ENCODE measurements at regions not wholly inside any gene's neighbourhood (a gene's known extent, or its start where the extent isn't known, plus 50 kb on each side); places are given as distances from the start of the nearest gene placed in this dataset.

- no peak for ATAC-seq
- DNase-seq (ENCODE audit: low spot score) = no peak
Observed at GRCh38 chr10:33569702-33570101, 235.2 kb upstream of the NRP1 start.

GRCh38 chr10:33566426-33566825, 232.0 kb upstream of the NRP1 start:
- DNase-seq (ENCODE audit: low spot score) (no peak), ATAC-seq (peak; percentile 25)

- ATAC-seq (no peak), DNase-seq (ENCODE audit: low spot score) (no peak)
Observed at GRCh38 chr10:33566001-33566400, 231.5 kb upstream of the NRP1 start.

- ATAC-seq (no peak), DNase-seq (ENCODE audit: low spot score) (no peak)
Observed at GRCh38 chr10:33565231-33565630, 230.8 kb upstream of the NRP1 start.

- DNase-seq (ENCODE audit: low spot score) (no peak), ATAC-seq (no peak)
Observed at GRCh38 chr10:33559105-33559504, 224.6 kb upstream of the NRP1 start.

GRCh38 chr10:33557313-33557712, 222.8 kb upstream of the NRP1 start:
- ATAC-seq = no peak

GRCh38 chr10:33556620-33557019, 222.2 kb upstream of the NRP1 start:
- ATAC-seq (no peak), DNase-seq (ENCODE audit: low spot score) (no peak)

More at GRCh38 chr10:33557313-33557712, 222.8 kb upstream of the NRP1 start:
- no peak for DNase-seq (ENCODE audit: low spot score)

- no peak for DNase-seq (ENCODE audit: low spot score)
- no peak for ATAC-seq
Observed at GRCh38 chr10:33556103-33556502, 221.6 kb upstream of the NRP1 start.

- ATAC-seq (no peak), DNase-seq (ENCODE audit: low spot score) (no peak)
Observed at GRCh38 chr10:33553748-33554571, 219.5 kb upstream of the NRP1 start.

- no peak for ATAC-seq
Observed at GRCh38 chr10:33552290-33552689, 217.8 kb upstream of the NRP1 start.

GRCh38 chr10:33550811-33551210, 216.3 kb upstream of the NRP1 start:
- DNase-seq (ENCODE audit: low spot score) = no peak
- no peak for ATAC-seq

More at GRCh38 chr10:33552290-33552689, 217.8 kb upstream of the NRP1 start:
- no peak for DNase-seq (ENCODE audit: low spot score)

- ATAC-seq = no peak
Observed at GRCh38 chr10:33547976-33548375, 213.5 kb upstream of the NRP1 start.

GRCh38 chr10:33546031-33546430, 211.6 kb upstream of the NRP1 start:
- ATAC-seq = no peak
- DNase-seq (ENCODE audit: low spot score) = no peak

More at GRCh38 chr10:33547976-33548375, 213.5 kb upstream of the NRP1 start:
- no peak for DNase-seq (ENCODE audit: low spot score)

- ATAC-seq (no peak), DNase-seq (ENCODE audit: low spot score) (no peak)
Observed at GRCh38 chr10:33542752-33543505, 208.5 kb upstream of the NRP1 start.

GRCh38 chr10:33539116-33539515, 204.6 kb upstream of the NRP1 start:
- ATAC-seq = no peak
- DNase-seq (ENCODE audit: low spot score) = no peak

- ATAC-seq (no peak), DNase-seq (ENCODE audit: low spot score) (no peak)
Observed at GRCh38 chr10:33537066-33537465, 202.6 kb upstream of the NRP1 start.

- no peak for DNase-seq (ENCODE audit: low spot score)
- ATAC-seq = no peak
Observed at GRCh38 chr10:33536508-33536907, 202.0 kb upstream of the NRP1 start.

- no peak for ATAC-seq
- DNase-seq (ENCODE audit: low spot score) = no peak
Observed at GRCh38 chr10:33535866-33536265, 201.4 kb upstream of the NRP1 start.

- ATAC-seq = no peak
- DNase-seq (ENCODE audit: low spot score) = no peak
Observed at GRCh38 chr10:33534416-33534815, 199.9 kb upstream of the NRP1 start.

- ATAC-seq = no peak
- no peak for DNase-seq (ENCODE audit: low spot score)
Observed at GRCh38 chr10:33533612-33534011, 199.1 kb upstream of the NRP1 start.

- no peak for DNase-seq (ENCODE audit: low spot score)
- no peak for ATAC-seq
Observed at GRCh38 chr10:33532901-33533300, 198.4 kb upstream of the NRP1 start.

- ATAC-seq (no peak), DNase-seq (ENCODE audit: low spot score) (no peak)
Observed at GRCh38 chr10:33529234-33529633, 194.8 kb upstream of the NRP1 start.

Measured in left lobe of liver (tissue), 2 donors.